ENCODE measurements at regions not wholly inside any gene's neighbourhood (a gene's known extent, or its start where the extent isn't known, plus 50 kb on each side); places are given as distances from the start of the nearest gene placed in this dataset.
"Not testable (repeated sequence)": the region's sequence is repeated elsewhere in the genome, so short reads cannot be mapped to it uniquely, and the experiment has no call there.

DNA sequence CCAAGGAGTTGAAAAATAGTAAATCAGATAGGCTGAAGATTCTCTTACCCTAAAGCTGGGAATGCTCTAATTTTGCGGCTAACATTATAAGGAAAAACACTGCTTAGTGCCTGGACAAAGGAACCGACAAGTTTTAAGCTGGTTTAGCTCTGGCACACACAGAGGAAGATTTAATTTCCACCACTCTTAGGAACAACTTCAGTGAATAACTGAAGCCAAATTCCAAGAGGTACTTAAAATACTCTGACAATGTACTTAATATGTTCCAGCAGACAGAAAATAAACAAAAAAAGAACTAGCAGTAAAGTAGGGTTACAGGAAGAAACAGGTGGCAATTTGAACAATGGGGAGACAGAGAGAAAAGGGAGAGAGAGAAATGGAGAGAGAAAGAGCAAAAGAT lies 340.8 kb upstream of the NDST4 start:
- DNase-seq (ENCODE audit: low spot score) = no peak

DNA sequence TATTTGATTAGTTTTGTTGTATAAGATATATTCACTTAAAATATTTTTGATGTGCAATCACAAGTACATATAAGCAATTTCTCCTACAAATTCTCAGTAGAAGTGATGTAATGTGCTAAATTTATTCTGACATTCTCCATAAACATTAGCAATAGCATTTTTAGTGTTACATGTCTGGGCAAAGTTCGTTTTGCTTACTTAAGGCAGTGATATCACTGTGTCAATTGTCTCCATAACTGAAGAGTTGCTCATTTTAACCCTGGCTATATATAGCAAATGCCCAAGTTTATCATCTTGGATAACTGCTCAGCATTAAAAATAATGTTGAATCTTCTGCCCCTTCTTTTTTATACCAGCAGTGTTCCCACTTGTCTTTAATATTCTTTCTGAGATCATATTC lies 340.0 kb upstream of the NDST4 start:
- DNase-seq (ENCODE audit: low spot score) = no peak

DNA sequence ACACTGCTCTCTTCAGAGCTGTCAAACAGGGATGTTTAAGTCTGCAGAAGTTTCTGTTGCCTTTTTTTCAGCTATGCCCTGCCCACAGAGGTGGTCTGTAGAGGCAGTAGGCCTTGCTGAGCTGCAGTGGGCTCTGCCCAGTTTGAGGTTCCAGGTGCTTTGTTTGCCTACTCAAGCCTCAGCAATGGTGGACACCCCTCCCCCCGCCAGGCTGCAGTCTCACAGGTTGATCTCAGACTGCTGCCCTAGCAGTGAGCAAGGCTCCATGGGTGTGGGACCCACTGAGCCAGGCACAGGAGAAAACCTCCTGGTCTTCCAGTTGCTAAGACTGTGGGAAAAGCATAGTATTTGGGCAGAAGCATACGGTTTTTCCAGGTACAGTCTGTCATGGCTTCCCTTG lies 338.8 kb upstream of the NDST4 start:
- DNase-seq (ENCODE audit: low spot score) = not testable (repeated sequence)

DNA sequence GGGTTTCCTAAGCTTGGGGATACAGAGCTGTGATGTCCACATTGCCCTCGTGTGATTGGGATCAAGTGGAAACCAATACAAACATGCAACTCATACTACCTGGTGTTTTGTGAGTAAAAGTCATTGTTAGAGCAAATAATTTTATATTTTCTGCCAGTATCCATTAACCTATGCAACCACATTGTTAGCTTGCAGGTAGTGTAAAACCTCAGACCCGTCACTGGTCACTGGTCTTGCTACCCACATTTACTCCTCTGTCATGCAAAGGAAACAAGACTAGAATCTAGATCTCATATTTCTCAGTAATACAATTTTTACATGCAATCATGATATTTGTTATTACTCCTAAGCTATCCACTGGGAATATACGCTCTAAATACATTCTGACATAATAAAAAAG lies 324.3 kb upstream of the NDST4 start:
- DNase-seq (ENCODE audit: low spot score) = no peak

DNA sequence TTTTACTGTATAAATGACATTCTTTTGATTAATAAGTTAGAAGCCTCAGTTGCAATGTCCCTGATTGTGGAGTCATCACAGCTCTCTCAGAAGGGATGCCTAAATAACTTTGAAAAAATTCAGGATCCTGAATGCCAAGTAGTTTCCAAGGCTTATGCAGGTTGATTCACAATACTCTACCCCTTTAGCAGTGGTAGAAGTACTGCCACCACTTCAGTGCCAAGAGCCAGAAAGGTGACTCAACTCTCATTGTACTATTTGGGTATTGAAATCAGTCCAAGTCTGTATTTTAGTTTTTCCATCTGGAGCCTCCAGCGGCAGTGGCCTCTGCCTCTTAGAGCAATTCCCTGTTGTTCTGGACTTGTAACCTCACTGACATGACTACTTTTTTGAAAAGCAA lies 320.1 kb upstream of the NDST4 start:
- DNase-seq (ENCODE audit: low spot score) = no peak

DNA sequence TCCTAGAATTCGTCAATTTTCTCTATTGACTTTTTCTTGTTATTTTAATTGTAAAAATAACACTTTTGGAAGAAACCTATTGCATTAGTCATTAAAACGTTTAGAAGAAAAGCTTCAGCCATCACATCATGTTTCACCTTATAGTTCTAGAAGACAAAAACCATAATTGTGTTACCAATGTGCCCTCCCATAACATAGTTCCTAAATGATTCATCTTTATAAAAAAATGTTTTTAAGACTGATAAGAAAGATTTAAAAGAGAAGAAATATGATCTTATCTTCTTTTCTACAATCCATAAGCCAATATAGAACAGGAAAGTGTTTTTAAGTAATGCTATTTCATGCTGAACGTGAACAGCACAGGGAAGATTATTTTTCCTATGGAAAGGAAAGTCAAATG lies 316.6 kb upstream of the NDST4 start:
- DNase-seq (ENCODE audit: low spot score) = no peak

DNA sequence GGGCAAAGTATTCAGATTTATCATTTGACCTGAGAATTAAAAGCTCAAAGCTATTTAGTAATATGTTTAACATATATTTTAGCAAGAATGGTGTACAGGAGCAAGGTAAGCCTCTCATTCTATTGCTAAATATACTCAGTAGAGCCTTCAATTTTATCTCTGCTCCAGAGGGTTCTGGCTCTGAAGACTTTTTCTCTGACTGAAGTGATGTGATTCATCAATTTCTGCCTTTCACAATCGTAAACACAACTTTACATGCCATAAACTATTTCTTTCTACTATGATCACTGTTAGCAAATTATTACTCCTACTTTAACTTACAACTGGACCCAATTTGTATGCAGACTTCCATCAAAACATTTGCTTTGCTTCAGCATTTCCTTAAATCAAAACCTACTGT lies 315.0 kb upstream of the NDST4 start:
- DNase-seq (ENCODE audit: low spot score) = no peak

DNA sequence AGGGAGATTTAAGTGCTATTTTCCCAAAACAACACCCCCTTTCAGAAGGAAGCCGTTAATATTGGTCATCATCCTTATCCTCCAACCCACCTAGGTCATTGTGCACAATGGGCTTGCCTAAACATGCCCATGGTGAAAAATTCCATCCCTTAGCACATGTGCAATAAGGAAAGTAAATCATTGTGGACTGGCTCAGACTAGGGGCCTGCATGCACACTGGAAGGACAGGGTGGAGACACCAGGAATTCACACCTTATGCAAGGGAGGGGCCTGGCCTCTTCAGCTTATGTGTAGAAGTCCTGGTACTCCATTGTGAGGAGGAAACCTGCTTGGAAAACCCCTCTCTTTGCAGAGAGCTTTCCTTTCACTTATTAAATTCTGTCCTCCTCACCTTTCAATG lies 311.4 kb upstream of the NDST4 start:
- no peak for DNase-seq (ENCODE audit: low spot score)

DNA sequence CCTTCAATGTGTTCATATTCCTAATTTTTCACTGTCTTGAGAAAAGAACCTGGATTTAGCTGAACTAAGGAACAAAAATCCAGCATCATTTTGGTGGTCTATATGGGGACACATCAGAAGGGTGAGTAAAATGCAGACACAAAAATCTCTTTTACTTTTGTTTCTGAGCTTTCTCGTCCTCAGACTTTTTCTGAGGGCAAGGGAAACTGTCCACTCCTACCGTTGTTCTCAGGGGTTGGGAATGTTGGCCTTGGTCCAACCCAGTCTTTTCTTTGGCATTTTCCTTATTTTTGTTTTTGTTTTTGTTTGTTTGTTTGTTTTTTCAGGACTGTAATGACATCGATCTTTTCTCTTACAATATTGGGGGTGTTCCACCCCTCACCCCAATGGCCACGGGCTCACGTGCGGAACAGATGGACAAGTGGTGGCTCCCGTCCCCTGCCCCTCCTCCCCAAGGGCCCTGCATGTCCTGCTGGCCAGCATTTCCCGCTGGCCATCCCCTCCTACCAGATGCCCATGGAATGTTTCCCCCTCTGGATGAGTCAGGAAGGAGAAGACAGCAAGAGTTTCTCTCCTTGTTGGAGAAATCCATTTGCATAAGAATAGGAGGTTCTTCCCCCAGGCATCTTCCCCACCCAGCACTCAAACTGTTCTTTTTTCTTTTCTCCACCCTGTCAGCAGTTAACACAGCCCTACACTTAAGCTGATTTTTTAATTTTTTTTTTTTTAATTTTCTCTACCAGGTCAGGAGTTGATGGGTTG lies 305.4 kb upstream of the NDST4 start:
- no peak for DNase-seq (ENCODE audit: low spot score)

DNA sequence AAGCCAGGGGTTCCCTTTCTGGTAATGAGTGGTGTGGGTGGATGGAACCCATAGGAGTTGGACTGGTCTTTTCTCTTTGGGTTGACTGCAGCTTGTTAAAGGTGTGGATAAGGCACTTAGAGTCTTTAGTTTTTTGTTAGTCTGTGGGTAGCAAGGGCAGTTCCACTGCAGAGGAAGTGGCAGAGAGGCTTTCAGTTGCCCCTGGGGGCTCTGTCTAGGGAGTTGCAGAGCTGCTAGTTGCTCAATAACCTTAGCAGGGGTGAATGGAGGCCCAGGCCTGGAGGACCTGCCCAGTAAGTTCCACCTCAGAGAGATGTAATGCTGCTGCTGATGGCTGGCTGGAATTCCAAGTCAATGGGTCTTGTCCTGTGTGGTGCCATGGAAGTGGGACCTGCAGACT lies 282.6 kb upstream of the NDST4 start:
- no peak for DNase-seq (ENCODE audit: low spot score)

DNA sequence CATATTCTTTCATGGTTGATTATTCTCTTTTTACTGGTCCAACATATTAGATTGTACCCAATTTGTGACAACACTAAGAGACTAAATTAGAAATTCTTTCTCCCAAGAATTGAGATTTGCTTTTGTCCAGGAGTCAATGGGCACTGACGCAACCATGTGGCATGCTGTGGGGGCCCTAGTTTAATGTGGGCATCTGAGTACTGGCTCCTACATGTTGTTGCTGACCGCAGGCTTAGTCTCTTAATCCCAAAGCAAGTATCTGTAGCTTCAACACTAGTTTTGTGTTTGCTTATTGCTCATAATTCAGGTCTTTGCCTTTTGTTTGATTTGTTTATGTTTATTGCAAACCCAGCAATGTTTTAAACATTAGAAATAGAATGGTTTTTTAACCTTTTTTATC lies 263.4 kb upstream of the NDST4 start:
- DNase-seq (ENCODE audit: low spot score) = no peak

DNA sequence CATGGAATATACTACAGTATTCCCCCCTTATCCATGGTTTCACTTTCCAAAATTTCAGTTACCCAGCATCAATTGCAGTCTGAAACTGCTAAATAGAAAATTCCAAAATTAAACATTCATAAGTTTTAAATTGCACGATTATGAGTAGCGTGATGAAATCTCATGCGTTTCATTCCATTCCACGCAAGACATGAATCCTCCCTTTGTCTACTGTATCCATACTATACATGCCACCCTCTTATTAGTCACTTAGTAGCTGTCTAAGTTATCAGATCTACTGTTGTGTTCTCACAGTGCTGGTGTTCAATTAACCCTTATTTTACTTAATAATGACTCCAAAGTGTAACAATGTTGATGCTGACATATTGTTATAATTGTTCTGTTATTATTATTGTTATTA lies 261.2 kb upstream of the NDST4 start:
- no peak for DNase-seq (ENCODE audit: low spot score)

DNA sequence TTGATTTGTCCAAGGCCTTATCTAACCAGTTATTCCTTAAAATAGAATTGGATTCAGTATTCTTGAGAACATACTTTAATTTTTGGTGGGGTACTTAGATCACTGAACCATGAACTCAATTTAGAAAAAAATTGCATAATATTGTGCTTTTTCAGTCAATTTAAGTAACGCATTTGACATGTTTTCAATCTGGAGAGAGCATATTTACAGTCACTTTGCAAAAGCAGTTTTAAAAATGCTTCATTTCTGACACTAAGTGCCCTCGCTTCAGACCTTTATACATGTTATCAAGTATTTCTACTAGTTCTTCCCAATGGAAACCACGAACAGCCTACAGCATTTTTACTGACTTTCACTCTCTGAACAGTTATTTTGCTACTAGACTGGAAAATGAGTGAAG lies 257.1 kb upstream of the NDST4 start:
- DNase-seq (ENCODE audit: low spot score) = no peak

DNA sequence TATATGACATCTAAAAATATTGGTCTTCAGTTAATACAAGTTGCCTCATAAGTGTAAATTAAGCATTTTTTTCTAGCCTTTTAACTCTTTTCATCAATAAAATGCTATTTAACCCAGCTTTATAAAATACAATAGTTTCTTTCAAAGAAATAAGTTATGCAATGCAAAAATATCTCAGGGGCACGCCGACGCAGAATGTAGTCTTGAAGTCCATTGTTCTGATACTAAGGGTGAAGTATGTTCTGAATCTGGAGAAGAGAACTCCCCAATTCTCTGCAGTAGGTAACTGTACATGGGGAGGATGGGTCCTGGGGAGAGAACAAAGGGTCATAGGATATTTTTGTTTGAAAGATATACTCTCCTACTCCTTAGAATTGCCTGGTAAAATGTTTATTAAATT lies 256.6 kb upstream of the NDST4 start:
- DNase-seq (ENCODE audit: low spot score) = no peak

DNA sequence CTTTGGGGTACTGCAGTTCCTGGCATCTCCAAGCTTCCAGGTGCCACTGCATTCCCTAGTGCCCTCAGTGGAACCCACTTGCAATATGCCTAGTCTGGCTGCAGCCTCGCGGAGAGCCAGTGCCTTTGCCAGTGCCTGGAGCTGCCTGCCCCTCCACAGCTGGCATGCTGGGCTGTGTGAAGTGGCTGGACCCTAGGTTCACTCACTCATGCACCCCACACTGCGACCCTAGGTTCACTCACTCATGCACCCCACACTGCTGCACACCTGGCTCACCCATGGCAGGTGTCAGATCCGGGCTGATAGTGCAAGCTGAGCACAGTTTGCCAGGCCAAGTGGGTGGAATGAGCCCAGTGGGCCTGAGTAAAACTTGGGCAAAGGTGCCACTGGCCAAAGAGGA lies 253.0 kb upstream of the NDST4 start:
- no peak for DNase-seq (ENCODE audit: low spot score)

DNA sequence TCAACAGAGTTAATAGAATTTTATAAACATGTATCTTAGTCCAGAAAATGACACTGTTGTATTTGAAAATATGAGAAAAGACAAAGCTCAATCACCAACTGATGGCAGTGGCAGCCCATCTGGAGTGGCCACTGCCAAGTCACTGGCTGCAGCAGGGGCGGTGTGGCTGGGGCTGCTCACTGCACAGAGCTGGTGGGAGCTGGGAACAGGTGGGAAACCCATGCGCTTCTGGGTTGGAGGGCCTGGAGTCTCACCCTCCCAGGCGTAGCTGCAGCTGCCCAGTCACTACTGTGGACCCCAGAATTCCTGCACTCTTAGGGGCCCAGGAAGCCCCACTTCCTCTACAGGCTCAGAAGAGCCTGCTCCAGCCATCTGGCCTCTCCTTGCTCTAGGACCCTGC lies 251.8 kb upstream of the NDST4 start:
- no peak for DNase-seq (ENCODE audit: low spot score)

DNA sequence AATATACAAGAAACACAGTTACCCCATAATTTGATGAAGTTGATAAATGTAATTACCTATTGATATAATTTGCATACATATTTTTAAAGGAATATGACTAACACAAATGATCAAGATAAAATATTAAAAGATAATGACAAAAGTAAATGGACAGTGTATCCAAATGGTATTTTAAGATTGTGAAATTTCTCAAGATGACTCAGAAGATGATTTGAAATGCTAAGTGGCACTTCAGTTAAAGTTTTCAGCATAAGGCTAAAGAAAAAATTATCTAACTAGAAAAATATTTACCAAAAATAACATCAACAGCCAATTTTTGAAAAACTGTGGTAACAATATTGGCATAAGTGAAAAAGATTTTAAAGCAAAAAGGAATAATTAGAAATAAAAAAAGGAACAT lies 248.4 kb upstream of the NDST4 start:
- DNase-seq (ENCODE audit: low spot score) = no peak

DNA sequence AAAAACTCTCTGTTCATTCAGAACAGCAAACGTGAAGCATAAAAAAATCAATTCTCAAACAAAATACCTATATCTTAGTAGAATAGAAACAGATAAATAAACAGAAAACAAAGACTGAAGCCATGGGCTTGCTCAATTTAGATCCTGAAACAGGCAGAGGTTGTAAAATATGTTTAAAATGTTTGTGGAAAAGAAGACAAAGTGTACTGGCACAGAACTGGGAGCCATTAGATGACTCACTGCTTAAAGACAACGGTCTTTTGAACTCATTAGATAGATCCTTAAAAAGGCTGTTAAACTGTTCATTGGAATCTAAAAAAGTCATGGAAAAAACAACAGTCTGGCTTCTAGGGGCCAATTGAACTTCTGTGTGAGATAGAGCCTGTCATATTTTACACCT lies 247.0 kb upstream of the NDST4 start:
- DNase-seq (ENCODE audit: low spot score) = peak; percentile 11

DNA sequence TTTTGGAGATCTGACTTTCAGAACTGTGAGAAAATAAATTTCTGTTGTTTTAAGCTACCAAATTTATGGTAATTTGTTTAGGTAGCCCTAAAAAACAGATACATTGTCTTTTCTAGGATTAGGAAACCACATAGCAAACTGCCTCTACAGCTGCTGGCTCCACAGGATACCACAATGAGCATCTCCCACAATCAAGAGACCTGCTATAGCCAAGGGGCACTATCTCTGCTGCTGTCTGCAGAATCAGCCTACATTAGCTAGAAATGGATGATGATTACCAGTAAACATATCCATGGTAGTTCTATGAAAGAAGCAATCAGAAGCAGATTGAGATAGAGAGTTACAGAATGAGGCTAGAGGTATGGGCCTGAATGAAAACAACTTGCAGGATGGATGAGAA lies 244.4 kb upstream of the NDST4 start:
- DNase-seq (ENCODE audit: low spot score) = no peak

DNA sequence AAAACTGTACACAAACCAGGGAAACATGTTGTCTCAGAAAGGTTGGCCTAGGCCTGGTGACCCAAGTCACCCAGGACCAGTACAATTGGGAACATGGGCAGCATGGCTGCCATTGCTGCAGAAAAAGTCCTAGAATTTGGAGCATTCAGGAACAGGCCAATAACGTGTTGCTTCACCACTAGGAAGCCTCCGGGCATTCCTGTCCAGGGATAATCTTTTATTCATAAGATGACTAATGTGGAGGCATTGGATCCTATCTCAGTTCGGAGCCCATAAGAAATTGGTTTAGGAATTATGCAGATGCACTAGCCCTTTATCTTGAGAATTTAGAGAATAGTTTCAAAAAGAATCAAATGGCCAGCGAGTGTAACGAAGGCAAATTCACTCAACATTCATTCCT lies 242.8 kb upstream of the NDST4 start:
- no peak for DNase-seq (ENCODE audit: low spot score)

DNA sequence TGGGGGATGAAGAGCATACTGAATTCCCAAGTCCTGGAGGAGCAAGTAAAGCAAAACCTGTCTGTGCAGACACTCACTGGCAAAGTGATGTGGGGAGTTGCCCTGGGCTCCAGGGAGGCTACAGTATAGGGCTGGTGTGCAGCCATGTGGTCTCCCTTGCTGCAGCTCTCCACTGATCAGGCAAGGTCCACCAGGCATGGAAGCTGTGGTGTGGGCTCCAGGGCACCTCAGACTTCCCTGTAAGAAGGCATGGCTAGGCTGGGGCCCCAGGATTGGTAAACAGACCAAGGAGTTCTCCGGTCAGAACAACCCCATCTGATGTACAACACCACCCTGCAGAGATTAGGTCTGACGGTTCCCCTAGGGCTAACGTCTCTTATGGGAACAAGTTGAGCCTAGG lies 241.9 kb upstream of the NDST4 start:
- no peak for DNase-seq (ENCODE audit: low spot score)

DNA sequence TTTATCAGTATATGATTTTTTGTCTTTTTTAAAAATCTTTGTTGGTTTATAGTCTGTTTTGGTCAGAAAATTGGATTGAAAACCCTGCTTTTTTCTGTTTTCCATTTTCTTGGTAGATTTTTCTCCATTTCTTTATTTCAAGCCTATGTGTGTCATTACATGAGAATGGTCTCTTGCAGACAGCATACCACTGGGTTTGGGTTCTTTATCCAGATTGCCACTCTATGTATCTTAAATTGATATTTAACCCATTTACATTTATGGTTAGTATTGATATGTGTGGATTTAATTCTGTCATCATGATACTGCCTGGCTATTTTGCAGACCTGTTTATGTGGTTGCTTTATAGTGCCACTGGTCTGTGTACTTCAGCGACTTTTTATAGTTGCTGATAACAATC lies 239.9 kb upstream of the NDST4 start:
- no peak for DNase-seq (ENCODE audit: low spot score)

DNA sequence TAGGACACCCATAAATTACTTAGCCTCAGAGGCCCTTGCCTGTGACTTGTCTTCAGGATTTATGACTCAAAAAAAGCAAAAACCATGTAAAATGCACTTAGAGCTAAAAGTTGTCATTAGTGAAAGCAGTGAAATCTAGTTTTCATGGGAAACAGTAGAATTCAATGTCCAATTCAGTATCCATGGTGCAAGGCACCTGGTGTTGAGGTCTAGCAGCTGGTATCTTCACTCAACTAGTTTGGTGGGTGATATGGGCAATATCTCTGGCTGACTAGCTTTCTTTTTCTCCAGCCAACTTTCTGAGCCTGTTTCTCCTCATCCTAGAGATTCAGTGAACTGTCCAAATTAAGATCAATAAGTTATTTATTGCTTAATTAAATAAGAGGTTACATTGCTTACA lies 229.8 kb upstream of the NDST4 start:
- no peak for DNase-seq (ENCODE audit: low spot score)

DNA sequence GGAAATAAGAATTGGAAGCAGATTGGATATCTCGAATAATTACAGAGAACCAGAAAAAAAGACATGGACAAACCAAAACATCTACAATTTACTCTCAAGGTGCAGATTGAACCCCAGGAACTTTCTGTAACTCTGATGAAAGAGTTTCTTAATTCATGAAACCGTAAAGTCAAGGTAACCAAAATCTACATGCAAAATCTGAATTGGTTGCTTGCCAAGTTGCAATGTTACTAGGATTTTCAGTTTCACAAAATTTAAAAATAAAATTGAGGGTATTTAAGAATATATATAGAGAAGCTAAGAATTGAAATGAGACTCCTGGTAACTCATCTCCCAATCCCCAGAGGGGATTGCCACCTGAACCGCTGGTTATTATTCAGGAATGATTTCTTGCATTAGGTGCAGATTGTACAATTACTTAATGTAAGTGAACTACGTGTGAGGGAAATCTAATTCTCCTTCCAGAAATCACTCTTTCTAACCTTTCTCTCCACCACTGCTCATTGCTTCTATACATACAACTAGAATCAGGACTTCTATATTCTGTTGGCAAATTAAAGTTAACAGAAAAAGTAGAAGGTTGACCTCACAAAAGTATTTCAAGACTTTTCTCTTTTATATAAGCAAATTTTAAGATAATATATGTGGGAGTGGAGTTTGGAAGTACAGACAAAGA lies 221.5 kb upstream of the NDST4 start:
- DNase-seq (ENCODE audit: low spot score) = no peak
